Breast epithelium (tissue), 3 donors: ENCODE measurements at regions not wholly inside any gene's neighbourhood (a gene's known extent, or its start where the extent isn't known, plus 50 kb on each side); places are given as distances from the start of the nearest gene placed in this dataset.

ENCODE experiments used
- CTCF ChIP-seq, 3 donors: fragments of 450-650 bp; IDR thresholded peaks; one replicate each; pipeline ENCODE4 v1.5.1; 2016 to 2017; ENCODE audit warnings: antibody characterized with exemption in 3 of 3, mild to moderate bottlenecking in 3 of 3, moderate library complexity in 3 of 3
- POLR2AphosphoS5 ChIP-seq, 3 donors: sonication (generic); formaldehyde crosslinking; IDR thresholded peaks; one replicate each; pipeline ENCODE4 v1.6.1; 2017; ENCODE audit warnings: antibody characterized with exemption in 3 of 3

GRCh38 chr2:234302664-234302991 lies 194.3 kb downstream of the ARL4C start:
- no peak for TF ChIP-seq CTCF (IDR thresholded peaks at IDR 0.05)
- TF ChIP-seq POLR2AphosphoS5 (IDR thresholded peaks at IDR 0.05), result no peak
